GM12873 (cell line): ENCODE measurements at regions not wholly inside any gene's neighbourhood (a gene's known extent, or its start where the extent isn't known, plus 50 kb on each side); places are given as distances from the start of the nearest gene placed in this dataset.

ENCODE experiments used
- CTCF ChIP-seq: IDR thresholded peaks from 2 replicates; pipeline ENCODE4 v1.5.1; 2012; ENCODE audit warnings: low read depth, mild to moderate bottlenecking, moderate library complexity, low read length, control low read depth; ENCODE audit not compliant: insufficient read depth; ENCODE audit errors: missing control alignments

GRCh38 chr16:72615856-72616255 lies 432.1 kb downstream of the ZFHX3 start:
- TF ChIP-seq CTCF, result no peak

GRCh38 chr16:72612718-72613117 lies 435.2 kb downstream of the ZFHX3 start:
- no peak for TF ChIP-seq CTCF

DNA sequence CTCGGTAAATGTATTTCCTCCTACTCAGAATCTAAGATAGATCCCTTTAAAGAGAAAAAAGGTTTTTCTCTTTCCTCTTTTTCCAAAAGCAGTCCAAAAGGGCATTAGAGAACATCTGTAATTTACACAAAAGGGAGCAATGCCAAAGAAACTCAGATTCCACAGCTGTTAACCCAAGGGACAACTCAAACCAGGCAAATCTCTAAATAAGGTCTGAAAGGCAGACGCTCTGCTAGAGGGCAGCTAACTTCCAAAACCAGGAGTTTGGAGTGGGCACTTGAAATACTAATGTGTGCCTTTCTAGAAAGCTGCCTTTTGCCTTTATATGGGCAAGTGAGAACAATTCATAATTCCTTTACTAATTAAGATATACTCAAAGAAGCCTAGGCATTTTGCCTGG lies 435.7 kb downstream of the ZFHX3 start:
- TF ChIP-seq CTCF, result no peak

DNA sequence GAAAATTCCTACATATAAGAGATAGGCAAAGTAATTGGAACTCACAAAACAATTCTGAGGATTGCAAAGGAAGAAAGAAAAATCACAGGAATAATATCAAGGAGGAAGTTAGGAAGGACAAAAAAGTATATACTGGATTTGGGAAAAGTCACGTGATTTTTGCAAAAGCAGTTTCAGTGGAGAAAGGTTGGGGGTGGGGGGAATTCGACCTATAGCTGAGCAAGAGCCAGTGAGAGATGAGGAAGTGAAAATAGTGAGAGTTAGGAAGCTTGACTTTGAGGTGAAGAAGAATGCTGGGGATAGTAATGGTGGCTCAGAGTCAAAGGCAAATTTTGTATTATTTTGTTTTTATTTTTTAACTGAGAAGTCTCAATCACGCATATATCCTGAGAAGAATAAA lies 438.0 kb upstream of the PMFBP1 start:
- no peak for TF ChIP-seq CTCF

GRCh38 chr16:72609066-72609465 lies 437.1 kb upstream of the PMFBP1 start:
- TF ChIP-seq CTCF, result no peak

- no peak for TF ChIP-seq CTCF
Observed at GRCh38 chr16:72604375-72604774, 432.4 kb upstream of the PMFBP1 start.

DNA sequence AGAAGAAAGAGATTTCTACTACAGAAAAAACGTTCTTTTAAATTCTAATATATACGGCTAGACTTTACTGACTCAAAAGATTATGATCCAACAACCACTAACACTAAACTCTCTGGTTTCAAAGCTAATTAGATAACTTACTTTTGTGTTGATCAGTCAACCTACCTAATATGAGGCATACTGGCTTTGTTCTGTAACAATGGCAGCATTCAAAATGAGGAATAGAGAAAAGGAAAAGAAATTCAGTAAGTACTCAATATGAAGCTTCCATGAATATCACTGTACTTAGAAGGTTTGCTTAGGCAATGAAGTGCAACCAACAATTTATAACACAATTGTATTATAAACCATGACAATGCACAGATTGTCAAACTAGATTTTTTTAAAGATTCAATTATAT lies 430.5 kb upstream of the PMFBP1 start:
- TF ChIP-seq CTCF, result no peak
